Fibroblast of upper back skin (primary cell): ENCODE measurements at regions not wholly inside any gene's neighbourhood (a gene's known extent, or its start where the extent isn't known, plus 50 kb on each side); places are given as distances from the start of the nearest gene placed in this dataset.

ENCODE experiments used
- DNase-seq: peaks from one replicate; pipeline ENCODE4 v3.0.0-alpha.2; 2013

DNA sequence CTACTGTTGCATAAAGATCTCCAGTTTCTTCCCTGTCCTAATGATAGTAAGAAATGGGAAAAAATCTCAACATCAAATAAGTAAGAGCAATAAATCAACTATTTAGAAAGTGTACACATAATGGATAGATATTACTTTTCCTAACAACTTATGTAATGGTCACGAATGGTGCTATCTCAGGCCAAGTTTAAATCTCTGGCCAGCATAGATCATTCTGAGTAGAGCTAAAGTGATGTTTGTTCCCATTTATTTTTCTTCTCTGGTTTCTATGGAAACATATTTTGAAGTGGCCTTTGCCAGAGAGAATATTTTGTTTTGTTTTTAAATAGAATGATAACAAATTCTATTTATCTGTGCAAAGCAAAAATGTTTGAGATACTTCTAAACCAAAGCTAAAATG is 249.7 kb upstream of the TTC14 start:
- DNase-seq: no peak

DNA sequence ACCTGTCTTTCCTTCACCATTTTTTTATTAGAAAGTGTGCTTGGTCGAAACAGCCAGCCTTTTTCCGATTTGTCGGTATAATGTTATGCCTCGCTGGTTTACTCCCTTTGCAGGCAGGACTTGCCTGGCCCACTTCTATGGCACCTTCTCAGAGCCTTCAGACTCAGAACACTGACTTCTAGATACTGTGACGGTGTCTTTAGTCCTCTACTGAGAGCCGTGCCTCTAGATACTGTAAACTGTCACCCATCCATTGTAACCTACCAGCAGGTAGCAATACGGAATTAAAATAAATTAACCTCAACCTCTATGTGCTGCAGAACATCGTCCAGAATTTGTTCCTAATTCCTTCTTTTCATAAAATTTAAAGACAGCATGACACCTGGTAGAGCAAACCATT is 247.7 kb upstream of the TTC14 start:
- DNase-seq: no peak

GRCh38 chr3:180358179-180358578 is 243.8 kb upstream of the TTC14 start:
- DNase-seq: peak; percentile 50

DNA sequence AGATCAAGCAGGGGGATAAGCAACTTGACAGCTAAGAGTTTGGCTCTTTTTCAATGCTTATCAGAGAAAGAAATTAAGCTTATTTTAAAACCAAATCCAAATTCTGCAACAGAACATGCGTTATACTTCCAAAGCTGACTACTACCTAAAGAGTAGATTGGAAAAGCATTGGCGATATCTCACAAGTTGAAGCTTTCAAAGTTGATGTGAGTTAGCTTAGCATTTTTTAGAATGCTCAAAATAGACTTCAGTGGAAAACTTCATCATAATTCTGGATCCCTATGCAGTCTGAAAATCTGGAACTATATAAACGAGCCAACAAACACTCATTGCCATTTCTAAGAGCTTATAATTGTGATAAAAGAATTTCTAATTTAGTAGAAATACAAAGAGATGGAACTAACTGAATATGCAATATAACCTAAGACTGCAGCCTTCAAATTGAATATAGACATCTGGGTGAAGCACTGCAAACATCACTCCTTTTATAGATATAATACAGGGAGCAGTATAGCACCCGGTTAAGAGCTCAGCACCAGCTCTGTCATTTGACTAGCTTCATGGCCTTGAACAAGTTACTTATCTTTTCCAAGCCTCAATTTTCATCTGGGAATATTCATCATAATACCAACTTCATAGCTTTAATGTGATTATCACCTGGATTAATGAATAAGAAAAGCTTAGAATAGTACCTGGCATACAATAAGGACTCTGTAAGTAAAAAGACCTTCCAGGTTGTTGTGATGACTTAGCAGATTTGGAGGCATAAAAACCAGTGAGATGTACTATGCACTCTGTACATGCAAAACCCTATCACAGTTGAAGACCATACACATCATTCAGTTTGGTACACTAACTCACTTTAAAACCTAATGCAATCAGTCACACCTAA is 242.7 kb upstream of the TTC14 start:
- no peak for DNase-seq

DNA sequence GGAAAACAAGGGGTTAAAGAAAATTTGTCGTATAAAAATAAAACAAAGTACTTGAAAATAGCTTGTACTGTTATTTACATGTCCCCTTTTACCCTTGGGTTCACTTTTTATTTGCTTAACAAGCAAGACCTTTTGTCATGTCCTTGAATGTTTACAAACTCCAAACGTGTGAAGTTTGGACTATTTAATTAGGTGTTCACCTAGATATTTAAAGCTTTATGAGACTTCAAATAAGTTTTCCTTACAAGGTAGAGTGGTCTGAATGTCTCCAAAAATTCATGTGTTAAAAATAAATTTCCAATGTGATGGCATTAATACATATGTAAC is 242.0 kb upstream of the TTC14 start:
- DNase-seq: no peak

GRCh38 chr3:180362081-180362480 is 239.9 kb upstream of the TTC14 start:
- no peak for DNase-seq

DNA sequence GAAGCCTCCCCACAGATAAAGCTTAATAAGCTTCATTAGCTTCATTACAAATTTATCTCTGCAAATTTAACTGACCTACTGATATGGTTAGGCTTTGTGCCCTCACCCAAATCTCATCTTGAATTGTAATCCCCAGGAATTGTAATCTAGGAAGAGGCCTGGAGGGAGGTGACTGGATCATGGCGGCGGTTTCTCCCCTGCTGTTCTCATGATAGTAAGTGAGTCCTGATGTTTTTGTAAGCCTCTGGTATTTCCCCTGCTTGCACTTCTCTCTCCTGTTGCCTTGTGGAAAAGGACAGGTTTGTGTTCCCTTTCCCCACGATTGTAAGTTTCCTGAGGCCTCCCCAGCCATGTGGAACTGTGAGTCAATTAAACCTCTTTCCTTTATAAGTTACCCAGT is 226.1 kb upstream of the TTC14 start:
- DNase-seq: no peak

DNA sequence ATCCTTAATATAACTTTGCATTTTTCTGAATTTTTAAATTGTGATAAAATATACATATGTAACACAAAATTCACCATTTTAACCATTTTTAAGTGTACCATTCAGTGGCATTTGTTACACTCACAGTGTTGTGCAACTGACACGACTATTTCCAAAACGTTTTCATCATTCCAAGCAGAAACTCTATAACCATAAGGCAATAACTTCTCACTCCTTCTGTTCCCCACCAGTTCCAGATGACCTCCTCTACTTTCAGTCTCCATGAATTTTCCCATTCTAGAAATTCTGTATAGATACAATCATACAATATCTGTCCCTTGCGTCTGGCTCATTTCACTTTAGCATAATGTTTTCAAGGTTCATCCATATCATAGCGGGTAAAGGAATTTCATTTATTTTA is 223.5 kb upstream of the TTC14 start:
- DNase-seq: no peak

DNA sequence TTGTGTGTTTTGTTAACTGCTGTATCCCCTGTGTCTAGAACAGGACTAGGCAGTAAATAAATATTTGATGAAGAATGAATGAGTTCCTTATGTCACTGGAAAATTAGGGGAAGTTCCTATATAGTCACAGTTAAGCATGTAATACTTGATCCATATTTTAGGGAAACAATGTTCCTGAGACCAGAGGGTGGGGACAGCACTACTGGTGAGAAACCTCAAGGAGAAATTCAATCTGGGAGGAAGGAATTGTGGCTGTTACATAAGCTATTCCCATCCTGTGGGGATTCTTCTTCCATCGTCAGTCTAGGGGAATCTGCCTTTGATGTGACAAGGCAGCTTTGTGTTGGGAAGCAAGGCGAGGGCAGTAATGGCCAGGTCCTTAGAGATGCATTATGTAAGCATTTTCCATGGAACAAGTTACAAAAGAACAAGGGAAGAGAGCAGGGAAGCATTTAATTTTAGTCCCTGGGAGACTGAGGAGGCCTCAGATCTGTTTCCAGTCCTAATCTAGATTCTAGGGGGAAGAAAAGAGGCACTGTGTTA is 219.3 kb upstream of the TTC14 start:
- DNase-seq: no peak

- DNase-seq: no peak
These were observed 218.5 kb upstream of the TTC14 start for GRCh38 chr3:180383332-180384020.

- no peak for DNase-seq
These were observed 211.7 kb upstream of the TTC14 start for GRCh38 chr3:180390313-180390712.

GRCh38 chr3:180391001-180391400 is 211.0 kb upstream of the TTC14 start:
- DNase-seq: no peak

DNA sequence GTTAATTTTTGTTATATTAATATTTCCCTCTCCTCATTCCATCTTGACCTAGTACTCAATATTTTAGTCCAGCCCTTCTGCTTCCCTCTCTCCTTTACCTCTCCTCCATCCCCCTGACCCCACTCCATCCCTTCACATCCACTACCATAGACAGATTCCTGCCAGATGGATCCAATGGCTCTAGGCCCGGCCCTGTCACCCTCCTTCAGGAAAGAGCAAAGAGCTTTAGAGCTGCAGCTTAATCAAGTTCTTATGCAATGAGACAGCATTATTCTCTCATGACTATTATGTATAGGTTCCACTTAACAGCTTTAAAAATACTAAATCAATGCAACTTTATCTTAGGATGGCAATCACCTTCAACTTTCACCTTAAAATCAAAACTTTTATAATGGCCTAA is 200.7 kb upstream of the TTC14 start:
- peak; percentile 32 for DNase-seq

- DNase-seq: no peak
These were observed 199.4 kb upstream of the TTC14 start for GRCh38 chr3:180402471-180403073.

- DNase-seq: no peak
These were observed 198.8 kb upstream of the TTC14 start for GRCh38 chr3:180403156-180403555.

DNA sequence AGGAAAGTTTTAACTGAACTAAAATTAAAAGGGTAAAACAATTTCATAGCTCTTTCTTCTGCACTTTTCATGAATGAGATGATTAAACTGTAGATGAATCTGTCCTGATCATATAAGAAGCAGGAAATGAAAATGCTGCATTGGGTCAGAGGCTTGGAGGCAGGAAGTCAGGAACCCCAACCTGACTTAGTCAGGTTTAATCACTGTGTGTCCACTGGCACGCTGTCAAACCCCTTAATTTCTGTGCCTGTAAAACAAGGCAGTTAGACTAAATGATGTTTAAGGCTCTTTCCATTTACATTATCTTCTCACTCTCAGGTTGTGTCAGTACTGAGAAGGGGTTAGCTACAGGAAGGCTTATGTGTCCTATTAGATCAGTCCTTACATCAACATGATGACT is 193.3 kb upstream of the TTC14 start:
- DNase-seq: peak; percentile 56

DNA sequence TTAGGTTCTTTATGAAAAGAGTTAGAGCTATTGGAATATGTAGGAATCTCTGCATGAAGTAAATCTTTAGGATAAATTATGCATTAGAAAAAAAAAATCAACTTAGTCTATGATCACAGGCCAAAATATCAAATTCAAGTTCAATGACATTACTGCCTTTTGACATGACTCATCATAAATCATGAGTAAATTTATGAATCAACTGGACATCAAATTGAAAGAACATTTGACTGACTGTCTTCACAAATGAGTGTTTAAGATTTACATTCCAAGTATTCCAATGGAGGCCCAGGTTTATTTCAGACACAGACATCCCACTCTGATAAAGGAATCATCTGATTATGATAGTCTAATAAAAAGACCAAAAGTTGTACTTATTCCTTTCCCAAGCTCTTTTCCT is 192.8 kb upstream of the TTC14 start:
- DNase-seq: no peak

- DNase-seq: no peak
These were observed 192.1 kb upstream of the TTC14 start for GRCh38 chr3:180409883-180410282.

DNA sequence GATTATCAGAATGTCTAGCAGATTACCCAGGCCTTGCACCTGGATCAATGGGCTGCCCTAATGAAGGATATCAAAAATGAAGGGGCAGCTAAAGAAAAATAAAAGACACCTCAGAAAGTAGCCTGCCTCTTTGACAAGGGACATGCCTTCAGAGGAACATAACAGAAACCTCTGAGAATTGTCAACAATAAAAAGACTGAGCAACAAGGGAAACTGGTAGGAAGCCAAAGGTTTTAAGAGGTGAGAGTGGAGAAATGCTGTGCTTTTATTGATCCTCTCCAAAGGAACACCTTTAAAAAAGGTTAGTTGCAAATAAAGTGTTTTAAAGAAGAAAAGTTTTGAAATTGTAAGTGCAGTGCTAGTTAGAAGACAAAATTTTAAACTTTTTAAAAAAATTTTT is 187.8 kb upstream of the TTC14 start:
- DNase-seq: no peak

GRCh38 chr3:180416111-180416594 is 185.8 kb upstream of the TTC14 start:
- peak; percentile 32 for DNase-seq

- no peak for DNase-seq
These were observed 184.7 kb upstream of the TTC14 start for GRCh38 chr3:180417241-180417640.

GRCh38 chr3:180420016-180420415 is 181.9 kb upstream of the TTC14 start:
- DNase-seq: no peak

- no peak for DNase-seq
These were observed 181.2 kb upstream of the TTC14 start for GRCh38 chr3:180420804-180421203.

DNA sequence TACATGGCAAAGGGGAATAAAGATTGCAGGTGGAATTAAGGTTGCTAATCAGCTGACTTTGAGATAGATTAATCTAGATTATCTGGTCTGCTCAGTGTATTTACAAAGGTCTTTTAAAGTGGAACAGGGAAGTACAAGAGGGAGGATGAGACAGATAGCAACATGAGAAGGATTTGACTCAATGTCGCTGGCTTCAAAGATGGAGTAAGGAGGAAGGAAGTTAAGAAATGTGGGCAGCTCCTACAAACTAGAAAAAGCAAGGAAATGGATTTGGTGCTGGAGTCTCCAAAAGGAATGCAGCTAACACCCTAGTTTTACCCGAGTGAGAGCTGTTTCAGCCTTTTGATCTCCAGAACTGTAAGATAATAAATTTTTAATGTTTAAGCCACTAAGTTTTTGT is 180.7 kb upstream of the TTC14 start:
- no peak for DNase-seq
